ENCODE measurements at regions not wholly inside any gene's neighbourhood (a gene's known extent, or its start where the extent isn't known, plus 50 kb on each side); places are given as distances from the start of the nearest gene placed in this dataset.

DNA sequence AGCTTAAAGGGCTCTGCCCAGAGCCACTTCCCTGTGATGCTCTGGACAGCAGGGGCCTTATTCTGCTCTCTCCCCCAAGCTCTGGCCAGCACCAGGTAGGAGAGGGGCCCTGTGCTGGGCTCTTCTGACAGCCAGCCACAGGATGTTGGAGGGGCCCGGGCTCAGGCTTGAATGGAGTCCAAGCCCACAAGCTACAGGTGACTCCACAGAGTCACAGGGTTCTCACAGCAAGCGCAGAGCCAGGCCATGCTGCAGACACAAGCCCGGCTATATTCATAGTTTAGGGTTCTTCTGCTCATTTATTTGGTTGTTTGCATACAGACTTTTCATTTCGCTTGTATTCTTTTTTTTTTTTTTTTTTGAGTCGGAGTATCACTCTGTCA is 1392.8 kb downstream of the BRD1 start:
- intact Hi-C loops (cut with micrococcal nuclease) = no loop called here
- no peak overlapping the region for H3K4me2 ChIP-seq (replicated peaks; ENCODE audit: low read depth, low read length, poor library complexity, severe bottlenecking)
- no peaks in the 10 kb centered on the region for H3K36me3 ChIP-seq (replicated peaks in 1 of 2; ENCODE audit: control extremely low read depth in 1 of 2, control insufficient read depth in 1 of 2, extremely low read depth in 1 of 2, insufficient read depth in 2 of 2, low read length in 1 of 2)
- no peak overlapping the region for H2AFZ ChIP-seq (ENCODE audit: insufficient read depth, low read depth, low read length, poor library complexity, severe bottlenecking)
- H3K4me1 Mint-ChIP-seq = no peaks in the 10 kb centered on the region
- no peak for ATAC-seq (ENCODE audit: low read depth)
- peaks cover 44% of the 10 kb centered on the region for H3K27me3 Mint-ChIP-seq
- H3K4me3 Mint-ChIP-seq = no peak overlapping the region
- WGBS (ENCODE audit: insufficient coverage) = 87% methylated on average over 3 of the region's 5 CpGs
- no peaks in the 10 kb centered on the region for H3K9me3 Mint-ChIP-seq (ENCODE audit: insufficient read depth)
- peaks cover 0 to 21% (median 0%) of the 10 kb centered on the region in 4 experiments for H3K27me3 ChIP-seq (replicated peaks in 1 of 4; ENCODE audit: control extremely low read depth in 1 of 4, control insufficient read depth in 3 of 4, insufficient read depth in 4 of 4, low read length in 3 of 4)
- H4K20me1 ChIP-seq (ENCODE audit: control insufficient read depth, insufficient read depth, low read length, poor library complexity, severe bottlenecking) = no peaks in the 10 kb centered on the region
- TF ChIP-seq, protein P1, sequence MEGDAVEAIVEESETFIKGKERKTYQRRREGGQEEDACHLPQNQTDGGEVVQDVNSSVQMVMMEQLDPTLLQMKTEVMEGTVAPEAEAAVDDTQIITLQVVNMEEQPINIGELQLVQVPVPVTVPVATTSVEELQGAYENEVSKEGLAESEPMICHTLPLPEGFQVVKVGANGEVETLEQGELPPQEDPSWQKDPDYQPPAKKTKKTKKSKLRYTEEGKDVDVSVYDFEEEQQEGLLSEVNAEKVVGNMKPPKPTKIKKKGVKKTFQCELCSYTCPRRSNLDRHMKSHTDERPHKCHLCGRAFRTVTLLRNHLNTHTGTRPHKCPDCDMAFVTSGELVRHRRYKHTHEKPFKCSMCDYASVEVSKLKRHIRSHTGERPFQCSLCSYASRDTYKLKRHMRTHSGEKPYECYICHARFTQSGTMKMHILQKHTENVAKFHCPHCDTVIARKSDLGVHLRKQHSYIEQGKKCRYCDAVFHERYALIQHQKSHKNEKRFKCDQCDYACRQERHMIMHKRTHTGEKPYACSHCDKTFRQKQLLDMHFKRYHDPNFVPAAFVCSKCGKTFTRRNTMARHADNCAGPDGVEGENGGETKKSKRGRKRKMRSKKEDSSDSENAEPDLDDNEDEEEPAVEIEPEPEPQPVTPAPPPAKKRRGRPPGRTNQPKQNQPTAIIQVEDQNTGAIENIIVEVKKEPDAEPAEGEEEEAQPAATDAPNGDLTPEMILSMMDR (IDR thresholded peaks at IDR 0.05) = no peak
- TF ChIP-seq EZH2 (IDR thresholded peaks at IDR 0.05; ENCODE audit: borderline replicate concordance, insufficient read depth, low read depth, low read length, poor library complexity, severe bottlenecking) = no peak
- H3K27ac ChIP-seq (ENCODE audit: low read length in 2 of 2) = no peak overlapping the region
- H3K4me3 ChIP-seq (ENCODE audit: control extremely low read depth in 1 of 5, extremely low read depth in 1 of 5, insufficient read depth in 1 of 5, low read depth in 2 of 5, low read length in 4 of 5) = no peak overlapping the region
- ChIA-PET CTCF (no interaction called here), POLR2A (interaction anchor here (0.7 kb wide), 1 partner anchor 358 kb away, joined by 12 read pairs; no protein-coding TSS in a partner anchor)
- H3K79me2 ChIP-seq (ENCODE audit: control insufficient read depth, insufficient read depth, low read length) = no peaks in the 10 kb centered on the region
- peaks cover 0 to 13% (median 0%) of the 10 kb centered on the region in 3 donors for H3K9me3 ChIP-seq (ENCODE audit: control extremely low read depth in 1 of 3, control insufficient read depth in 2 of 3, insufficient read depth in 1 of 3, low read length in 2 of 3)
- no peak overlapping the region for H3K9ac ChIP-seq (ENCODE audit: low read length)
- H3K27ac Mint-ChIP-seq = no peak overlapping the region
- DNase-seq = no peak
- H3K4me1 ChIP-seq (ENCODE audit: control insufficient read depth in 2 of 2, insufficient read depth in 2 of 2, low read length in 2 of 2) = no peaks in the 10 kb centered on the region

DNA sequence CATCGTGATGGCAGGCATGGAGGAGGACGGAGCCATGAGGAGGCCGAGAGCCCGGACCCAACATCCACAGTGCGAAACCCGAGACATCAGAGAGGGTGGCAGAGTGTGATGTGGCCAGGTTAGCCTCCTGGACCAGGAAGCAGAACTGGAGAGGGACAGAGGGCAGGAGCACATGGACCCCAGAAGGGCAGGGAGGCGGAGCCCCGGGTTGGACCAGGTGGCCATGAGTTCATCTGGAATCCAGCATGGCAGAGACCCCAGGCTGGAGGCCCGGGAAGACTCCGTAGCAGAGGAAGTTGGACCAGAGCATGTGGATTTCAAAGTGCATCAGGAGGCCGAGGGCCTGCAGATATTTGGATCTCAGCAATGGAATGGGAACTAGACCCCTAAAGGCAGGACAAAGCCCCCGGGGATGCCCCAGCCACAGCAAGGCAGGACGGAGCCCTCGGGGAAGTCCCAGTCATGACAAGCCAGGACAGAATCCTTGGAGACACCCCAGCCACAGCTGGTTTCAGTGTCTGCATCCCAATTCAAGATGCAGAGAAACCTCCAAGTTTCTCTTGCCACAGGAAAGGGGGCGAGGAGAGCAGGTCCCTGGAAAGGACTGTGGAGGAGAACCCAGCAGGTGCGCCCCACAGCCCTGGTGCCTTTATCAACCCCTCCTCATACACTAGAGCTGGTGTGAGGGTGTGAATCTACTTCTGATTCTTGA is 1393.4 kb downstream of the BRD1 start:
- Histone ChIP-seq H2AFZ (ENCODE audit: insufficient read depth, low read depth, low read length, poor library complexity, severe bottlenecking) (no peak overlapping the region), H4K20me1 (ENCODE audit: control insufficient read depth, insufficient read depth, low read length, poor library complexity, severe bottlenecking) (no peaks in the 10 kb centered on the region), H3K27me3 (replicated peaks in 1 of 4; ENCODE audit: control extremely low read depth in 1 of 4, control insufficient read depth in 3 of 4, insufficient read depth in 4 of 4, low read length in 3 of 4) (peaks cover 0 to 16% (median 0%) of the 10 kb centered on the region in 4 experiments), H3K79me2 (ENCODE audit: control insufficient read depth, insufficient read depth, low read length) (no peaks in the 10 kb centered on the region), H3K9me3 (ENCODE audit: control extremely low read depth in 1 of 3, control insufficient read depth in 2 of 3, insufficient read depth in 1 of 3, low read length in 2 of 3) (peaks cover 0 to 13% (median 0%) of the 10 kb centered on the region in 3 donors), H3K4me3 (ENCODE audit: control extremely low read depth in 1 of 5, extremely low read depth in 1 of 5, insufficient read depth in 1 of 5, low read depth in 2 of 5, low read length in 4 of 5) (no peak overlapping the region), H3K4me2 (replicated peaks; ENCODE audit: low read depth, low read length, poor library complexity, severe bottlenecking) (no peak overlapping the region), H3K36me3 (replicated peaks in 1 of 2; ENCODE audit: control extremely low read depth in 1 of 2, control insufficient read depth in 1 of 2, extremely low read depth in 1 of 2, insufficient read depth in 2 of 2, low read length in 1 of 2) (no peaks in the 10 kb centered on the region), H3K9ac (ENCODE audit: low read length) (no peak overlapping the region), H3K27ac (ENCODE audit: low read length in 2 of 2) (no peak overlapping the region), H3K4me1 (ENCODE audit: control insufficient read depth in 2 of 2, insufficient read depth in 2 of 2, low read length in 2 of 2) (no peaks in the 10 kb centered on the region)
- DNase-seq (no peak), ATAC-seq (ENCODE audit: low read depth) (no peak)
- ChIA-PET CTCF (no interaction called here), POLR2A (interaction anchor here (0.7 kb wide), 1 partner anchor 358 kb away, joined by 12 read pairs; no protein-coding TSS in a partner anchor)
- 92% methylated on average over 14 of the region's 16 CpGs for WGBS (ENCODE audit: insufficient coverage)
- Mint-ChIP-seq H3K4me3 (no peak overlapping the region), H3K9me3 (ENCODE audit: insufficient read depth) (no peaks in the 10 kb centered on the region), H3K27me3 (peaks cover 42% of the 10 kb centered on the region), H3K4me1 (no peaks in the 10 kb centered on the region), H3K27ac (no peak overlapping the region)
- no peak for TF ChIP-seq EZH2 (IDR thresholded peaks at IDR 0.05; ENCODE audit: borderline replicate concordance, insufficient read depth, low read depth, low read length, poor library complexity, severe bottlenecking)
- TF ChIP-seq, protein P1 (IDR thresholded peaks at IDR 0.05) = no peak
- intact Hi-C loops (cut with micrococcal nuclease) = no loop called here
